DND-41 (cell line): ENCODE measurements at regions not wholly inside any gene's neighbourhood (a gene's known extent, or its start where the extent isn't known, plus 50 kb on each side); places are given as distances from the start of the nearest gene placed in this dataset.
"Not testable (repeated sequence)": the region's sequence is repeated elsewhere in the genome, so short reads cannot be mapped to it uniquely, and the experiment has no call there.

Experiments used
- ATAC-seq: fragments of 200-7000 bp; cut with Tn5 transposase; 3 replicates; pipeline ENCODE4 v1.9.1; 2021; ENCODE audit warnings: low read depth; ENCODE audit not compliant: insufficient read depth
- DNase-seq: peaks from one replicate; pipeline ENCODE4 v3.0.0-alpha.2; 2020
- H2AFZ ChIP-seq: 2 replicates; pipeline ENCODE4 v1.6.0; 2012; ENCODE audit warnings: low read depth, low read length
- H3K27ac ChIP-seq: 2 replicates; pipeline ENCODE4 v1.5.1; 2012; ENCODE audit warnings: low read length, inconsistent platforms
- H3K27me3 ChIP-seq: fragments of 200-600 bp; sonication (generic); 2 replicates; pipeline ENCODE4 v1.6.0; 2012; ENCODE audit warnings: low read length, mild to moderate bottlenecking, inconsistent platforms; ENCODE audit not compliant: insufficient read depth, poor library complexity
- H3K36me3 ChIP-seq: 2 replicates; pipeline ENCODE4 v1.5.1; 2012; ENCODE audit warnings: low read length, inconsistent platforms; ENCODE audit not compliant: insufficient read depth
- H3K4me1 ChIP-seq: 2 replicates; pipeline ENCODE4 v1.5.1; 2012; ENCODE audit warnings: mild to moderate bottlenecking, low read length; ENCODE audit not compliant: insufficient read depth
- H3K4me2 ChIP-seq: 2 replicates; pipeline ENCODE4 v1.6.0; 2012; ENCODE audit warnings: mild to moderate bottlenecking, moderate library complexity, low read length, inconsistent platforms; ENCODE audit not compliant: insufficient read depth
- H3K4me3 ChIP-seq, 2 experiments: fragments of 200-600 bp in 1 of 2; shearing (Covaris generic) in 1 of 2; 2 replicates each; pipeline ENCODE4 v1.5.1; 2012 to 2016; ENCODE audit warnings: inconsistent platforms in 2 of 2, low read length in 2 of 2, mild to moderate bottlenecking in 2 of 2, low read depth in 1 of 2, moderate library complexity in 1 of 2
- H3K79me2 ChIP-seq: 2 replicates; pipeline ENCODE4 v1.6.0; 2012; ENCODE audit warnings: low read length, inconsistent platforms; ENCODE audit not compliant: insufficient read depth
- H3K9ac ChIP-seq: 2 replicates; pipeline ENCODE4 v1.6.0; 2012; ENCODE audit warnings: low read depth, mild to moderate bottlenecking, inconsistent platforms, low read length, moderate library complexity
- H3K9me3 ChIP-seq: 2 replicates; pipeline ENCODE4 v1.5.1; 2012; ENCODE audit warnings: low read length, moderate library complexity, mild to moderate bottlenecking, inconsistent platforms; ENCODE audit not compliant: insufficient read depth, severe bottlenecking
- H4K20me1 ChIP-seq: 2 replicates; pipeline ENCODE4 v1.6.0; 2012; ENCODE audit warnings: low read length; ENCODE audit not compliant: insufficient read depth
- CTCF ChIP-seq: IDR thresholded peaks from 2 replicates; pipeline ENCODE4 v1.5.1; 2012; ENCODE audit warnings: borderline replicate concordance, low read length, moderate library complexity, mild to moderate bottlenecking; ENCODE audit not compliant: poor library complexity, severe bottlenecking; ENCODE audit errors: extremely low read depth
- EZH2 ChIP-seq: IDR thresholded peaks from 3 replicates; pipeline ENCODE4 v1.6.1; 2012; ENCODE audit warnings: borderline replicate concordance, low read depth, mild to moderate bottlenecking, moderate library complexity, low read length, inconsistent platforms; ENCODE audit not compliant: severe bottlenecking

GRCh38 chr7:63106506-63107388 lies 891.9 kb upstream of the ZNF722 start:
- TF ChIP-seq CTCF: no peak
- TF ChIP-seq EZH2: no peak
- Histone ChIP-seq H3K36me3 (no peaks in the 10 kb centered on the region), H3K79me2 (no peaks in the 10 kb centered on the region), H3K9ac (no peak overlapping the region), H3K9me3 (peaks cover 19% of the 10 kb centered on the region), H3K27ac (no peak overlapping the region), H3K4me1 (no peaks in the 10 kb centered on the region), H2AFZ (no peak overlapping the region), H3K4me3 (no peak overlapping the region), H4K20me1 (no peaks in the 10 kb centered on the region), H3K4me2 (no peak overlapping the region), H3K27me3 (no peaks in the 10 kb centered on the region)
- DNase-seq: no peak
- no peak for ATAC-seq

GRCh38 chr7:63111511-63111910 lies 887.1 kb upstream of the ZNF722 start:
- not testable (repeated sequence) for H3K36me3 ChIP-seq, H3K4me1 ChIP-seq, H3K79me2 ChIP-seq, H2AFZ ChIP-seq, ATAC-seq, H3K4me2 ChIP-seq, H3K4me3 ChIP-seq, DNase-seq, H3K27ac ChIP-seq, H4K20me1 ChIP-seq, H3K27me3 ChIP-seq, H3K9ac ChIP-seq
- peaks cover 24% of the 10 kb centered on the region for H3K9me3 ChIP-seq

- TF ChIP-seq CTCF (peak; percentile 6), EZH2 (no peak)
- no peak for ATAC-seq
Observed at GRCh38 chr7:63112764-63113712, 885.6 kb upstream of the ZNF722 start.

More at GRCh38 chr7:63112764-63113712, 885.6 kb upstream of the ZNF722 start:
- H4K20me1 ChIP-seq: no peaks in the 10 kb centered on the region
- no peaks in the 10 kb centered on the region for H3K79me2 ChIP-seq
- H3K9me3 ChIP-seq: peaks cover 22% of the 10 kb centered on the region
- H3K9ac ChIP-seq: no peak overlapping the region
- H3K27ac ChIP-seq: no peak overlapping the region
- H3K4me1 ChIP-seq: no peaks in the 10 kb centered on the region
- no peak for DNase-seq
- no peak overlapping the region for H2AFZ ChIP-seq
- H3K4me3 ChIP-seq: no peak overlapping the region
- no peaks in the 10 kb centered on the region for H3K36me3 ChIP-seq
- no peak overlapping the region for H3K4me2 ChIP-seq
- H3K27me3 ChIP-seq: no peaks in the 10 kb centered on the region
